ENCODE measurements at regions not wholly inside any gene's neighbourhood (a gene's known extent, or its start where the extent isn't known, plus 50 kb on each side); places are given as distances from the start of the nearest gene placed in this dataset.

DNA sequence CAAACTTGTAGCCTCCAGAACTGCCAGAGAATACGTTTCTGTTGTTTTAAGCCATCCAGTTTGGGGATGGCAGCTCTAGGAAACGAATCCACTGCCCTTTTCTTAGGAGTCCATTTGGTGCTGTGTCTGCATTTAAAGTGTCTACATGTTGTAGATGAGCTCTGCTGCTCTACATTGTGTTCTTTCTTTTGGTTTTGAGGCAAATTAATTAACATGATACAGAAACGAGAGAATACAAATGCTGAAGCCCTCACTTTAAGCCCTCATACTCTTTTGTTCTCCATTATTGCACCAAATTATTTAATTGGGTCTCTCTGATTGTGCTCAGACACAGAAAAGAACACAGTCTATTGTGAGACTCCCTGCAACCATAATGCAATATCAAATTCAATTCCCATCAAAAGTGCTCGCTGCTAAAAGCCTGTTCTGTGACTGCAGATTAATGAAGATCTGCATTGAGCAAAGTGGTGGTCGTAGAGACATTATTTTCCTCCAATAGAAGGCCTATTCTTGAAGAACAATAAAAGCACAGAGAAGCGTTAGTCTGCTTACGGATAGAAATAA is 166.3 kb upstream of the SOX21 start:
- Histone ChIP-seq H3K9me3 (peaks cover 0 to 8% (median 0%) of the 10 kb centered on the region in 8 donors), H3K27ac (no peak overlapping the region), H3K36me3 (no peaks in the 10 kb centered on the region), H3K4me3 (no peak overlapping the region), H3K27me3 (replicated peaks in 1 of 7) (peaks cover 0 to 3% (median 0%) of the 10 kb centered on the region in 7 donors), H3K4me1 (no peaks in the 10 kb centered on the region)
- intact Hi-C loops (cut with DNase I; ENCODE audit: low total_unique reads) = no loop called here
- DNase-seq = no peak
- TF ChIP-seq, protein P1, sequence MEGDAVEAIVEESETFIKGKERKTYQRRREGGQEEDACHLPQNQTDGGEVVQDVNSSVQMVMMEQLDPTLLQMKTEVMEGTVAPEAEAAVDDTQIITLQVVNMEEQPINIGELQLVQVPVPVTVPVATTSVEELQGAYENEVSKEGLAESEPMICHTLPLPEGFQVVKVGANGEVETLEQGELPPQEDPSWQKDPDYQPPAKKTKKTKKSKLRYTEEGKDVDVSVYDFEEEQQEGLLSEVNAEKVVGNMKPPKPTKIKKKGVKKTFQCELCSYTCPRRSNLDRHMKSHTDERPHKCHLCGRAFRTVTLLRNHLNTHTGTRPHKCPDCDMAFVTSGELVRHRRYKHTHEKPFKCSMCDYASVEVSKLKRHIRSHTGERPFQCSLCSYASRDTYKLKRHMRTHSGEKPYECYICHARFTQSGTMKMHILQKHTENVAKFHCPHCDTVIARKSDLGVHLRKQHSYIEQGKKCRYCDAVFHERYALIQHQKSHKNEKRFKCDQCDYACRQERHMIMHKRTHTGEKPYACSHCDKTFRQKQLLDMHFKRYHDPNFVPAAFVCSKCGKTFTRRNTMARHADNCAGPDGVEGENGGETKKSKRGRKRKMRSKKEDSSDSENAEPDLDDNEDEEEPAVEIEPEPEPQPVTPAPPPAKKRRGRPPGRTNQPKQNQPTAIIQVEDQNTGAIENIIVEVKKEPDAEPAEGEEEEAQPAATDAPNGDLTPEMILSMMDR (IDR thresholded peaks at IDR 0.05 in 8 of 11, conservative IDR thresholded peaks at IDR 0.05 in 3 of 11) = no peak
- no peak for TF ChIP-seq POLR2AphosphoS5 (IDR thresholded peaks at IDR 0.05)
- TF ChIP-seq POLR2A (IDR thresholded peaks at IDR 0.05) = no peak
- WGBS, 5 donors = 72 to 86% (median 74%) methylated on average over 7 of the region's 7 CpGs

DNA sequence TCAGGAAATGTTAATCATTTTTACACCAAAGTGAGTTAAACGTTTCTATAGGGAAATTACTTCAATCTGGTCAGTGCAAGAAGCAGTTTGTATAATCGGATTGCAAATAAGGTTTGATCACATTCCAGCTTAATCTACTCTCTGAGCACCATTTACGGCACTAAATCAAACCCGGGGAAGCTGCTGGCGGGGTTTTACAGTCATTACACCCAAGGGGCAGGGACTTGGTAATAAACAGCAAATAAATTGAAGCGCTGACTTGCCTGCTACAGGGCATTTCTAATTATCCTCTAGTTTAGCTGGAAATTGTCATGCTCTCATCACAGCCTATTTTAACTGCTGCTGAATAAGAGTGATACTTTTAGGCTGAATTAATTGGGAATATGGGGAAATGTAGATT is 152.1 kb upstream of the SOX21 start:
- TF ChIP-seq POLR2AphosphoS5 (IDR thresholded peaks at IDR 0.05) (no peak), POLR2A (IDR thresholded peaks at IDR 0.05) (no peak)
- TF ChIP-seq, protein P1 (IDR thresholded peaks at IDR 0.05 in 8 of 11, conservative IDR thresholded peaks at IDR 0.05 in 3 of 11) = no peak
- 67 to 78% (median 71%) methylated on average over 6 of the region's 6 CpGs for WGBS, 5 donors
- H3K36me3 ChIP-seq = no peaks in the 10 kb centered on the region
- no peak overlapping the region for H3K4me3 ChIP-seq
- H3K27me3 ChIP-seq (replicated peaks in 1 of 7) = peaks cover 0 to 5% (median 0%) of the 10 kb centered on the region in 7 donors
- H3K4me1 ChIP-seq = peaks cover 0 to 24% (median 15%) of the 10 kb centered on the region in 6 donors
- H3K27ac ChIP-seq = no peak overlapping the region
- DNase-seq = no peak
- intact Hi-C loops (cut with DNase I; ENCODE audit: low total_unique reads) = no loop called here
- no peaks in the 10 kb centered on the region for H3K9me3 ChIP-seq

DNA sequence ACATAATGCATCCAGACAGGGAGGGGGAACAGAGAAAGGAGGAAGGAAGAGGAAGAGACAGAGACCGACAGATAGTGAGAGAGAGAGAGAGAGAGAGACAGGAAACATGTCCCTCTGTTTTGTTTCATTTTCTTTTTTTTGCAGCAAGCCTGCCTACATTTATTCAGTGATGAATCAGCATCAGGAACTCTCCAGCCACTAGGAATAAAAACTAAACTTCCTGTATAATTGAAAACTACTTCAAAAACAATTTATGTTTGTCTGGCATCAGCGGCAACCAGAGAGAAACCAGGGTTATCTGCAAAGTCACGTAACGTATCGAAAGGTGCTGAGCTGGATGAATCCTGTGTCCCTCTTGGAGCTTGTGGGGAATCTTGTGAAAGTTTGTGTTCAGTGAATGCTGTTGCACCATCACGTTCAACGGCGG is 148.6 kb upstream of the SOX21 start:
- H3K36me3 ChIP-seq = no peaks in the 10 kb centered on the region
- H3K4me3 ChIP-seq = peak overlapping the region; percentile 8 to 61 (median 30)
- no peak for DNase-seq
- TF ChIP-seq, protein P1 (IDR thresholded peaks at IDR 0.05 in 8 of 11, conservative IDR thresholded peaks at IDR 0.05 in 3 of 11) = no peak
- TF ChIP-seq POLR2AphosphoS5 (IDR thresholded peaks at IDR 0.05) (no peak), POLR2A (IDR thresholded peaks at IDR 0.05) (no peak)
- 4 to 9% (median 6%) methylated on average over 8 of the region's 8 CpGs for WGBS, 5 donors
- peaks cover 0 to 31% (median 21%) of the 10 kb centered on the region in 6 donors for H3K4me1 ChIP-seq
- intact Hi-C loops (cut with DNase I; ENCODE audit: low total_unique reads) = no loop called here
- no peaks in the 10 kb centered on the region for H3K9me3 ChIP-seq
- peaks cover 0 to 5% (median 0%) of the 10 kb centered on the region in 7 donors for H3K27me3 ChIP-seq (replicated peaks in 1 of 7)
- peak overlapping the region in 5 of 8 donors; percentile 11 to 57 (median 24) for H3K27ac ChIP-seq

DNA sequence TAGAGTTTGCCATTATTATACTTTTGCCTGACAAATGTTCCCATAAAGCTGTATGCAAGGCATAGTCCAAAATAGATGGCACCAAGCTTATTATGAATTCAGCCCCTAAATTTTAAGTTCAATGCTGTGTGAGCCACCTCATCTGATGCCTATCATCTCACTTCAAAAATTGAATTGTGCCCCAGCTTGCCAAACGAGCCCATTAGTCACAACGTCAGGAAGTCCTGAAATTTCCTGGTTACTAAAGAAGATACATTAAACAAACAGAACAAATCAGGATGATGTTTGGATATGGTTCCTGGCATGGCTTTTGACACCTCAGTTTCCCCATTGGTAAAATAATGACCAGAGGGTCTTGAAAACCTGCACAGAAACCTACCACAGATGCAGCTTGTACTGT is 147.5 kb upstream of the SOX21 start:
- Histone ChIP-seq H3K36me3 (no peaks in the 10 kb centered on the region), H3K4me3 (no peak overlapping the region), H3K27ac (peak overlapping the region in 1 of 8 donors; percentile 34), H3K27me3 (replicated peaks in 1 of 7) (peaks cover 0 to 5% (median 0%) of the 10 kb centered on the region in 7 donors), H3K9me3 (no peaks in the 10 kb centered on the region), H3K4me1 (peaks cover 0 to 31% (median 21%) of the 10 kb centered on the region in 6 donors)
- WGBS, 5 donors = 24 to 60% (median 51%) methylated on average over 2 of the region's 2 CpGs
- no peak for TF ChIP-seq POLR2AphosphoS5 (IDR thresholded peaks at IDR 0.05)
- no peak for TF ChIP-seq POLR2A (IDR thresholded peaks at IDR 0.05)
- TF ChIP-seq, protein P1 (IDR thresholded peaks at IDR 0.05 in 8 of 11, conservative IDR thresholded peaks at IDR 0.05 in 3 of 11) = no peak
- no peak for DNase-seq
- intact Hi-C loops (cut with DNase I; ENCODE audit: low total_unique reads) = no loop called here

Measured in spleen (tissue), 11 donors.